UCSD-AML1 (cell line): ENCODE measurements at regions not wholly inside any gene's neighbourhood (a gene's known extent, or its start where the extent isn't known, plus 50 kb on each side); places are given as distances from the start of the nearest gene placed in this dataset.
"Not testable (repeated sequence)": the region's sequence is repeated elsewhere in the genome, so short reads cannot be mapped to it uniquely, and the experiment has no call there.

Experiments
- DNase-seq: peaks from one replicate; lab custom pipeline; 2025; ENCODE audit not compliant: unreplicated experiment; lab: John Stamatoyannopoulos, UW

DNA sequence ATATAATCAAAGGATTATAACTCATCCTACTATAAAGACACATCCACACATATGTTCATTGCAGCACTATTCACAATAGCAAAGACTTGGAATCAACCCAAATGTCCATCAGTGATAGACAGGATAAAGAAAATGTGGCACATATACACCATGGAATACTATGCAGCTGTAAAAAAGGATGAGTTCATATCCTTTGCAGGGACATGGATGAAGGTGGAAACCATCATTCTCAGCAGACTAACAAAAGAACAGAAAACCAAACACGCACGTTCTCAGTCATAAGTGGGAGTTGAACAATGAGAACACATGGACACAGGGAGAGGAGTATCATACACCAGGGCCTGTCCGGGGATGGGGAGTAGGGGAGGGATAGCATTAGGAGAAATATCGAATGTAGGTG, 253.0 kb upstream of the ID4 start:
- DNase-seq, result not testable (repeated sequence)

DNA sequence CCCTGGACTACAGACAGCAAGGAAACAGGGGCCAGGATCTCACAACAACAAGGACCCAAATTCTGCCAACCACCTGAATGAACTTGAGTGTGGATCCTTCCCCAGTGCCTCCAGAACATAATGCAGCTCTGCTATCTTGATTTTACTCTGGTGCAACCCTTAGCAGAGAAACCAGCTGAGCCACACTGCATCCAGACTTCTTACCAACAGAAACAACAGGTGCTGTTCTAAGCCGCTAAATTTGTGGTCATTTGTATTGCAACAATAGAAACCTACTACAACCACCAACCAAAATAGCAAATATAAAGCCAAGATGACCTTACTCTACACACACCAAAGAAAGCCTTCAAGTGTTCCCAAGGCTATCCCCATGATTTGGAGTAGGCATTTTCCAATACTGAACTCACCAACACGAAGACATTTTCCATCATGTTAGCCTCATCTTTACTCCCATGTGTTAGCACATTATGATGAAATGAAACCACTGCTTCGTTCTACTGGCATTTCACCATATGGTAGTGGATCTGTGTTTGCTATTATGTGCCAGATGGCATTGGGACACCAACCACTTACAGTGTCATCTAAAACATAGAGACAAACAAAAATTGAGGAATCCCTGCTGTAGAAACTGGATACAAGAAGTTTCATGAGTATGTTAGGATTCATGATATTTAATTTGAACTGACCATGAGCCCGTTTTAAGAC, 249.8 kb upstream of the ID4 start:
- no peak for DNase-seq

DNA sequence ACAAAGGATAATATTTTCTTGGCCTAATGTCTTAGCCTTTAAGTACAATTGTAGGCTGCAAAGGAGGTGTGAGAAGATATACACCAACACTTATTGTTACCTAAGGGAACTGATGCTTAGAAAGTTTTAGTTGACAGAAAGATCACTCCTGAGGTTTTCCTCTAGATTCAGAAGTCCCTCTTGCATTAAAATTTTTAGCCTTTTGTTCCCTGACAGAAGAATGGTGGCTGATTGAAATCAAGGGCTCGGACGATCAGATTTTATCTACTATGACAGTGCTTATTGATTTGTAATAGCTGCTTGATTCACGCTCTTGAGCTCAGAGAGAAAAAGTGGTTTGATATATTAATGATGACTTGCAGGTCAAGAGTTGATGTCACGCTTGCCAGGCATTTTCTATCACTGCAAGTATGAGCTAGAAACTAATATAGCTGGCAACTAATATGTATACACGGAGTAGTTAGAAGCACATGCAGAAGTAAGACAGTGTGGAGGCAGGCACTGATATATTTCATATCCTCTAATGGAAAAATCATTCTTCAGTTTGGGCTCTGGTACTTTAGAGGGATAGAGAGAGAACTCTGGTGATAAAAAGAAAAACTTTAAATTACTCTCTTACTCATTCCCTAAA, 246.6 kb upstream of the ID4 start:
- DNase-seq, result no peak

DNA sequence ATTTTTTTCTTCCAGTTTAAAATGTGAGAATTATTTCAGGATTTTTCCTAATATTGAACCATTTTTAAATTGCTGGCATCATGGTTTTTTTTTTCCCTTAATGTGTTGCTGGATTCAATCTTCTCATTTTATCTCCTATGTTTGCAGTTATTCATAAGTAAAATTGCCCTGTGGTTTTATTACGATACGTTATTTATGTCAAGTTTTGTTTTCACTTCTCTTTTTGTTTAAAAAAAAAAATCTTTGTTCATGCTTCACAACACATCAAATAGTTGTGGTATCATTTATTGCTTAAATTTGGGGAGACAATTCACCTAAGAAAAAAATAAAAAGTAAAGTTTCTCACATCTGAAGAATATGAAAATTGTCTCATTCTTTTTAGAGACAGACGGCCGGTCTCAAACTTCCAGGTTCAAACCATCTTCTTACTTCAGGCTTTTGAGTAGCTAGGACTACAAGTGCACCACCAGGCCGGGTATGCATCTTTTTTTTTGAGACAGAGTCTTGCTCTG, 239.3 kb upstream of the ID4 start:
- DNase-seq, result no peak

DNA sequence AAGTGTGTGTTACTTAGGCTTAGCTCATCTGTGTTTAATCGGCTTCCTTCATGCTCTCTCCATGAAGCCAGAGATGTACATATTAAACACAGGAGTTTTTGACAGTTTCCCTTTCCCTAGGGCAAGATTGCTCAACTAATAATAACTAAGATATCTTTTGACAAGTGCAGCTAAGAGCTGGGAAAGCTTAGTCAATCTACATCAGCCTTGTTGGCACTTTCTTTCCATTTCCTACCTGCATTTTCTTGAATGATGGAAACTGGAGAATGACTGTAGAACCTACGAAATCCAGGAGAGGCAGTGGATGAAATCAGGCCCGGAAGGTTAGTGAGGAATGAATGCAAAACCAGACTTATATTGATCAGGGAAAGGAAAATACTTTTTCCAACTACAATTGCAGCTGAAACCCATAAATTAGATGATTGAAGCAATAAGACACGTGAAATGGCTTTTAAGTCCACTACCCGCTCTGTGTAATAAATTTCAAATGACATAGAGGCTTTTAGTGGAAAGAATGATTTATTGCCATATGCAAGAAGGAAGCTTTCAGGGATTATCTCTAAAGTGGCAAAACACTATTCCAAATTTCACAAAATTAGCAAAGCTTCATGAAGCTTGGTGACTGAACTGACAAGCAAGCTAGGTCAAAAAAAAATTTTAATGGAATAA, 237.2 kb upstream of the ID4 start:
- no peak for DNase-seq

DNA sequence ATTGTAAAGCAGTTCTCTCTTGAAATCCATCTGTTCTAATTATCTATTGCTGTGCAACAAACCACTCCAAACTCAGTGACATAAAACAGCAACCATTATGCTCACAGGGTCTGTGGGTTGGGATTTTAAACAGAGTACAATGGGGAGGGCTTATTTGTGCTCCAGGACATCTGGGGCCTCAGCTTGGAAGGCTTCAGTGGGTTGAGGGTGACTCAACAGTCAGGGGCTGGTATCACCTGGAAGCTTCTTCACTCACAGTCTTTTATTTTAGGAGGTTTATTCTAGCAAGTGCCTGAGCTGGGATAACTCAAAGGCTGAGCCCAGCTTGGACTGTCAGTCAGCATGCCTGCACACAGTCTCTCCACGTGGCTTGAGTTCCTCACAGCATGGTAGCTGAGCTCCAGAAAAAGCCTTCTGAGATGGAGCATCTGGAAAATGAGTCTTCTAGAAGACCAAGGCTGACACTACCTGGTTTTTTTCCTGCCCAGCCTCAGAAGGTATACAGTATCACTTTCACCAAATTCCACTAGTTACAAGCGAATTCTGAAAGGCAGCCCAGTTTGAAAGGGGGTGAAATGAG, 234.6 kb upstream of the ID4 start:
- DNase-seq, result no peak

DNA sequence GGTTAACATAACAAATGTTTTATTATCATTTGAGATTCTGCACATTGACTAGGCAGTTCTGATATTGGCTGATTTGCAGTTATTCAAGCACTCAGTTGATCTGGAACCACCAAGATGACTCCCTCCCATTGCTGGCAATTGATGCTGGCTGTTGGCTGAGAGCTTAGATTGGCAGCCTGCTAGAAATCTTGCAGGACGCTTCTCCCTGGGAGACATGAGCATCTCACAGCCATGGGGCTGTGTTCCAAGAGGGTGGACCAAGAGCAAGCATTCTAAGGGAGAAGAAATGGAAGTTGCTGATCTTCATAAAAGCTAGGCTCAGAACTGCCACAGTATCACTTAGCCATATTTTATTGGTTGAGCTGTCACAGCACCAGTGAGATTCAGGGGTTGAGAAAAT, 233.4 kb upstream of the ID4 start:
- DNase-seq, result no peak

DNA sequence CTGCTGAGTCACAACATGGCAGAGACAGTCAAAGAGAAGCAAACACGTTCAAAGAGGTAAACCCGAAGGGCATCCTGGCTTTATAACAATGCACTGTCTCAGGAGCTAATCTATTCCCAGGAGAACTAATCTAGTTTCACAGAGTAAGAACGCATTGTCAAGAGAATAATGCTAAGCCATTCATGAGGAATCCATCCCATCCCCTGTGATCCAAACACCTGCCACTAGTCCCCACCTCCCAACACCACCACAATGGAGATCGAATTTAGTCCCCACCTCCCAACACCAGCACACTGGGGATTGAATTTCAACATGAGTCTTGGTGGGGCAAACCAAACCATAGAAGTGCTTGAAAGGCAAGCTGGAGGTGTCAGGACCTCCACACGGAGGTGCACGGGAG, 231.5 kb upstream of the ID4 start:
- DNase-seq, result no peak

DNA sequence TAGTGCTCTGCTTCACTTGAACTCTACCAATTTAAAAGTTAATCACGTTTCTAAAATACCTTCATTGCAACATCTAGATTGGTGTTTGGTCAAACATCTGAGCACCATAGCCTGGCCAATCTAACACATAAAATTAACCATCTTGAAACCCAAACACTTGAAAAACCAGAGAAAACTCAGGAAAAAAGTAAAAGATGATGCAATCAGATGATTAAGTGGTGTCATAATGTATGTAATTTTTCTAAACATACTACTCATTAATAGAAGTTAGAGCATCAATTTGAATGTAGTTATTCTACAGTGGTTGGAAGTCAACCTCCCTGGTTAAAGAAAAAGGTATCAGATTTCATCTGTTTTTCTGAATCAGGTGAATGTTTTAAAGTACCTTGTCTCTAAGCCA, 228.6 kb upstream of the ID4 start:
- no peak for DNase-seq

DNA sequence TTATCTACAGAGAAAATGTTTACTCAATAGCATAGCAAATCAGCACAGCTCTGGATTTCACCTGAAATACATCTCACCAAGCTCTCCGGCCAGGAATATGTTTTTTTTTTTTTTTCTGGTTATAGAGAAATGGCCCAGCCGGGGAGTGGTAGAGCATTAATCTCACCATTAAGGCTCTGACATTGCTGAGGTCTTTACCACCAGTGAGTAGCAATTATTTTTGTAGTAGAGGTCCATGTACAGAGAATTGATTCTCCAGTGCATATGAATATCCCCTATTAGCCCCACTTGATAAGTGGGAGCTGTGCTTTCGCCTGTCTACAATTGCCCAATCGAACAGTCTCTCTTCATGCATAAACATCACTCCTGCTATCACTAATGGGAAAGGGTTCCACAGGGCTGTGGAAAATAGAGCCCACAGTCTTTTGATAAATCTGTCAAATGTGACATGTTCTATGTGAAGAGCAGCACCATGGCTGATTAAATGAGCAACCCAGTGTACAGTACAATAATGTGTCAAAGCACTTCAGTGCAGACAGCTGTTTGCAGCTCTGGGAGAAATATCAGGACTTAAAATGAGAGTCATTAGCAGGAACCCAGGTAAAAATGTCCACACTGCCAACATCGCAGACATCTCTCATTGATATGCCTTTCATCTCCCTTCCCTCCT, 227.1 kb upstream of the ID4 start:
- no peak for DNase-seq

DNA sequence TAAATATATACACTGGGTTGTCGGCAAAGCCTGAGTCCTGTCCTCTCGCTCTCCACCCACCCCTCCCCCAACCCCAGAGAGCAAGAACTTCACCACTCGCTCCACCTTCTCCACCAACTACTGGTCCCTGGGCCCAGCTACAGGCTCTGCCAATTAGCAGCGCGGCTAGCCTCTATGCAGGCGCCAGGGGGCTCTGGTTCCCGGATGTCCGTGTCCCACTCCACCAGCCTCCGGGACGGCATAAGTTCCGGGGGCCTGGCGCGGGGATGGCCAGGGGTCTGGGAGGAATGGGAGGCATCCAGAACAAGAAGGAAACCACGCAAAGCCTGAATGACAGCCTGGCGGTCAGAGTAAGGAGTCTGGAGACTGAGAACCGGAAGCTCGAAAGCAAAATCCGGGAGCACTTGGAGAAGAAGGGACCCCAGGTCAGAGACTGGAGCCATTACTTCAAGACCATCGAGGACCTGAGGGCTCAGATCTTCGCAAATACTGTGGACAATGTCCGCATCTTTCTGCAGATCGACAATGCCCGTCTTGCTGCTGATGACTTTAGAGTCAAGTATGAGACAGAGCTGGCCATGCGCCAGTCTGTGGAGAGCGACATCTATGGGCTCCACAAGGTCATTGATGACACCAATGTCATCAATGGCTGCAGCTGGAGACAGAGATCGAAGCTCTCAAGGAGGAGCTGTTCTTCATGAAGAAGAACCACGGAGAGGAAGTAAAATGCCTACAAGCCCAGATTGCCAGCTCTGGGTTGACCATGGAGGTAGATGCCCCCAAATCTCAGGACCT, 224.3 kb upstream of the ID4 start:
- DNase-seq, result not testable (repeated sequence)

DNA sequence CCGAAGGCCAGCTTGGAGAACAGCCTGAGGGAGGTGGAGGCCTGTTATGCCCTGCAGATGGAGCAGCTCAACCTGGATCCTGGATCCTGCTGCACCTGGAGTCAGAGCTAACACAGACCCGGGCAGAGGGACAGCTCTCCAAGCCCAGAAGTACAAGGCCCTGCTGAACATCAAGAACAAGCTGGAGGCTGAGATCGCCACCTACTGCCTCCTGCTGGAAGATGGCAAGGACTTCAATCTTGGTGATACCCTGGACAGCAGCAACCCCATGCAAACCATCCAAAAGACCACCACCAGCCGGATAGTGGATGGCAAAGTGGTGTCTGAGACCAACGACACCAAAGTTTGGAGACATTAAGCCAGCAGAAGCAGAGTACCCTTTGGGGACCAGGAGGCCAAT, 223.5 kb upstream of the ID4 start:
- no peak for DNase-seq

DNA sequence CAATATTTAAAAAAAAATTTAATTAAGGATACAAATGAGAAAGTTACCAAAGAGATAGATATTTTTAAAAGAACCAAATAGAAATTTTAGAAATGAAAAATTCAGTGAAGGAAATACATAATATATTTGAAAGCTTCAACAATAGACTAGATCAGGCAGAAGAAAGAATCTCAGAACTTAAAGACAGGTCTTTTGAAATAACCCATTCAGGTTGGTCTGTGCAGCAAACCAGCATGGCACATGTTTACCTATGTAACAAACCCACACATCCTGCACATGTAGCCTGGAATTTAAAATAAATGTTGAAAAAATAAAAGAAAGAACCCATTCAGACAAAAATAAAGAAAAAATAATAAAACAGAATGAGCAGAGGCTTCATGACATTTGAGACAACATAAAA, 221.1 kb upstream of the ID4 start:
- no peak for DNase-seq

DNA sequence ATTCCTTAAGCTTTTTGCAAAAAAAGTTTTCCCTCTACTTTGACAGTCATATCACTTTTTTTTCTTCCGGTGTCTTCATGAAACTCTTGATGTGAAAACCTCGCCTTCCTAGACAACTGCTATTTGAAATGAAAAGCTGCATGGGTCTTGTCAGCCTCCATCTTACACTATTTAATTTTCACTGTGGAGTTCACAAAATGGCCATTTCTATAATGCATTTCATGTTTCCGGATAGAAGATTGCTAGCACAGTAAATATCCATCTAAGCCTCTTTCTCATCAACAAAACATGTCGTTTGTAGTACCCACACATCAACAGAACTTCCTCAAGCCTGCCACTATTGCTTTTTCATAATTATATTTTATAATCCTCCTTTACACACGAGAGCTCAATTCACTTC, 204.9 kb upstream of the ID4 start:
- DNase-seq, result no peak

DNA sequence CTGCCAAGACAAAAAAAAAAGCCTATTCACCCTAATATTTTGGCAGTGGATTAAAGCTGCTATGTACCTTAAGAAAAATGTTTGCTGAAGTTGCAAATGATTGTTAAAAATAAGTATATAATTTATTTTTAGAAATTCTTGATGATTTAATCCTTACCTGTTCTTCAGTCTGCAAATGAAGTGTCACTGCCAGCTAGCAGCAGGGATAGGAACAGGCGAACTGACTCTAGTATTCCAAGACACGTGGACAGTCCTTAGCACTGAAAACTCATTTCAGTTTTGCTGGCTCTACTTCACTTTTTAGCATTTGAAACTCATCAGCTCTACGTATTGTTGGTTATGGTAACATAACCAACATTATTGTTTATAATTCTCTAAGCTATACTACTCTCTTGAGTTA, 204.4 kb upstream of the ID4 start:
- no peak for DNase-seq

DNA sequence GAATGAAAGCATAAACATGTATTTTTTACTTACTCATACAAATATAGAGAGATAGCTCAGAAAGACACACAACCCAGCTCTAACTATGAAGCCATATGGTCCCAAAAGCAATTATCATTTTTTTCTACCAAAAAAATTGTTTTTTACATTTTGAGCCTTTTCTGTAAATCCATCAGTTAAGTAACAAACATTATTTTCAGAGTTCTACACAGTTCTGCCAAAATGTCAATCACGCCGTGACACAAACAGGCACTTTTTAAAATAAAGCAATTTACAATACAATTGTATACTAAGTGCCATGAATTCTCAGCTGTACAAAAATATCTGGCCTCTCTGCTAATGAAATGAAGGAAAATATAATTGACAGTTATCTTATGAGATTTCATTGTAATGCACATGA, 201.4 kb upstream of the ID4 start:
- DNase-seq, result no peak

DNA sequence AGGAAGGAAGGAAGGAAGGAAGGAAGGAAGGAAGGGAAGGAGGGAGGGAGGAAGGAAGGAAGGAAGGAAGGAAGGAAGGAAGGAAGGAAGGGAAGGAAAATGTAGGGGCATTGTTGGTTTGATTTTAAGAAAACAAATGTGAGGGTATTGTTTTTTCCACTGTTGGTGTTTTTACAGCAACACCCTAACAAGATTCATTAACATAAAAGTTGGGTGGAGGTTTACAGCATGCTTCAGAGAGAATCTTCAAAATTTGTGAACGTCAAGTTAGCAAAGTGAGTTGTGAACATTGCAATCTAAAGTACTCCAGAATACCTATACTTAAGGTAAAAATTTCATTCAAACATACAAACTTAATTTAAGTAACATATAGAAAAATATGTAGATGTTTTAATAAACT, 200.2 kb upstream of the ID4 start:
- DNase-seq, result no peak

DNA sequence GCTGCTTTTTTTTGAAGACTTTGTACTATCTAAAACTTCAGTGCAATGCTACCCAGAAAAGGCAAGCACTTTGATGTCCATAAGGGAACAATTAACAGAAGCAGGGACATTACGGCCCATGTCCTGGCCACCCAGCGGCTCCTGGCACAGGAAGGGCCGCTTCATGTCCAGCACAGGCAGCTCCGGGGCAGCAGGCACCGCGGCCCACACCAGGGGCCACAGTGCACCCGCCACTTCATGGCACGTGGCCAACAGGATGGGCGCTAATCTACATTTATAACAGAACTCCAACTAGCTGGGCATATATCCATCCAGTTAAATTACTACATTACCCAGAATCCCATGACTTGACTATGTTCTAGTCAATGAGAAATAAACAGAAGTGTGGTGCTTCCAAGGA, 198.2 kb upstream of the ID4 start:
- no peak for DNase-seq

DNA sequence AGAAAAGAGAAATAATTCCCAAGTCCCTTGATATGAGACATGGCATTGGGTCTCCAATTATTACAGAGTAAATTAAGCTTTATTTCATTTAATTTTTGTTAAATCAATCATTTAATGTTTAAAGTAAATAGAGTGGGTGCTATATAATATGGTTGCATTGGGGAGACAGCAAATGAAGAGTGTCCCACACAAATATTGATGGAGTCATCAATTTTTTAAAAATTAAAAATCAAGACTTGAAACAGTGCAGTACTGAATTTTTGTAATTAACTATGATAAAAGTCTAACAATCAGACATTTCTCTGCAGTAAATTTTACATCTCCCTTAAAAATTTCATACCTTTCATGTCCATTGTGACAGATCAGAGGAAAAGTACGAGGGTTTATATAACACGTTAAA, 193.9 kb upstream of the ID4 start:
- DNase-seq, result no peak

DNA sequence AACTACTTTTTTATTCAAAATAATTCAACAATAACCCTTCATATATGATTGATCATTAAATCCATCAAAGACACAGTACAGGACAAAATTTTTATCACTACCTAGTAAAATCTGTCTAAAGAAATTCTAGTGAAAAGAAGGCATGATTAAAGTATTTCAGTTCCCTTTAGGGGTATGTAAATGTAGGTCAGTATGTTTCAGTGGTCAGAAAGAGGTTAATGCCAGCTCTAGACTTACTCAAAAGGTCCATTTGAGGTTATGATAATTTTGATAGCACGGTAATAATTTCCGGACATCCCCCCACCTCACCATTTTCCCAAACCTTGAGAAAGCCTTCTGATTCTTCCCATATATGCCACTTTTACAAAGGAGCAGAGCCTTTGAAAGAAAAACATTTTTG, 193.5 kb upstream of the ID4 start:
- DNase-seq, result no peak

DNA sequence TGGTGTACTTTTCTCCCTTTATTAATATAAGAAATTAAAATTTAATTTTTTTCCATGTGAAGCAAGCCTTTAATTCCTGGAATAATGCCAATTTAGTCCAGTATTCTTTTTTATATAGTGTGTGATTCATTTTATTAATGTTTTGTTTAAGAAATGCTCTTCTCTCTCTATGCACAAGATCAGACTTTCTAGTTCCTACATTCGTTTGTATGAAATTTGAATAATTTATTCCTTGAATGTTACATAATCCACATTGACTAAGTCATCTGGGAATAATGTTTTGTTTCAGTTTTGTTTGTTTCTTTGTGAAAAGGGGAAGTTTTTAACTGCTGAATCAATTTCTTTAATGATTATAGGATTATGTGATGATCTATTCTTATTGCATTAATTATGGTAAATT, 181.4 kb upstream of the ID4 start:
- no peak for DNase-seq
